WI38 (cell line): ENCODE measurements at regions not wholly inside any gene's neighbourhood (a gene's known extent, or its start where the extent isn't known, plus 50 kb on each side); places are given as distances from the start of the nearest gene placed in this dataset.

Experiments used
- H3K4me3 ChIP-seq: 2 replicates; pipeline ENCODE4 v1.5.1; 2011; ENCODE audit warnings: low read depth, mild to moderate bottlenecking, control low read depth, low read length
- CTCF ChIP-seq: IDR thresholded peaks from 2 replicates; pipeline ENCODE4 v1.5.1; 2012; ENCODE audit warnings: low read depth, mild to moderate bottlenecking, control low read depth, low read length

DNA sequence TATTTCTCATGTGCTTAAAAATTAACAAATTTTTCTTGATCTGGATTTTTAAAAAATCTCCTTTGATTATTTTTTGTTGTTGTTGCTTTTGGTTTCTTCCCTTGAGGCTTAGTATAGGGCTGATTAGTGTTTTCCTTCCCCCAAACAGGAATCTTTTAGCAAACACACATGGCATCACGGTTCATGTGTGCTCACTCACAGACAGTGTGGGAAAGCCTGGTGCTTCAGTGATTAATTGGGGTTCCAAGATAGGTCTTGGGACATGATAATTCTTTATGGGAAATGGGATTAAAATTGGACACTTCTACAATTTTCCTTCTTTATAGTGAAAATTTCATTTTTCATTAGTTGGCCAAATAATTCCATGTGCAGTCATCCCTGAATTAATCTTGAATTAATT lies 153.9 kb upstream of the SOX11 start:
- TF ChIP-seq CTCF, result no peak
- no peak overlapping the region for H3K4me3 ChIP-seq

DNA sequence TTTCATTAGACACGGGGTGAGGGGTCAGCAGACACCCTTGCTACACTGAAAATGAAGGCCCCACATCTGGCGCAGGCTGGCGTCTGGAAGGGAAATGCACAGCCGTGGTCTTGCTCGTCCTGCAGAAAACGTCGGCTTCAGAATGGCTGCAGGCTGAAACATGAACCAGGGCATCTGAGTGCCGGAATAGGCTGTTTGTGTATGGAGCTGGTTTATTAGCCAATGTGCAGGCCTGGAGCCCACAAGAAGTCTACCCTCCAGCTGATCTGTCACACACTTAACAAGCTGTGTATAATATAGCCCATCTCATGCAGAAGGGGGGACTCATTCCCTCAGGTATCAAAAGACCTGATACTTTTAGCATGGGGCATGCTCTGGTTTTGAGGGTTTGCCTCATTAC lies 153.4 kb upstream of the SOX11 start:
- no peak for TF ChIP-seq CTCF

GRCh38 chr2:5539282-5540165 lies 152.7 kb upstream of the SOX11 start:
- no peak for TF ChIP-seq CTCF
- H3K4me3 ChIP-seq, result no peak overlapping the region

More for the DNA sequence above, 153.4 kb upstream of the SOX11 start:
- no peak overlapping the region for H3K4me3 ChIP-seq

DNA sequence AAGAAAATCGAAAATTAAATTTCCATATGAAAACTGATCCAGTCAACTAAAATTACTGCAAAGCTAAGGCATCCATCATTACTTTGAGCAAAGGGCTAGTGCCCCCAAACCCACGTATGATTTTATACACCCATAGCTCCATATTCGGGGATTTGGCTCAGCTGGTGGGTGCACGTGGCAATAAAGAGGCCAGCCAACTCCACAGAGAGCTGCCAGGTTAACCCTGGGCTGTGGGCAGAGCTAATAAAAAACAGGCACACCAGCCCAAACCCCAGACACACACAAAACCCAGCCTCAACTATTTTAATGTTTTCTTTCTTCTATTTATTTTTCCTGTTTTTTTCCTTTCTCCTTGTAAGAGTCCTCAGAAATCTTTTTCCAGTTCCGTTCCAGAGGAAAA lies 151.3 kb upstream of the SOX11 start:
- no peak overlapping the region for H3K4me3 ChIP-seq

GRCh38 chr2:5544205-5544786 lies 147.9 kb upstream of the SOX11 start:
- TF ChIP-seq CTCF, result no peak

More for the DNA sequence above, 151.3 kb upstream of the SOX11 start:
- no peak for TF ChIP-seq CTCF

GRCh38 chr2:5546181-5546580 lies 146.0 kb upstream of the SOX11 start:
- no peak overlapping the region for H3K4me3 ChIP-seq
- TF ChIP-seq CTCF, result no peak

More at GRCh38 chr2:5544205-5544786, 147.9 kb upstream of the SOX11 start:
- no peak overlapping the region for H3K4me3 ChIP-seq
